ENCODE measurements at regions not wholly inside any gene's neighbourhood (a gene's known extent, or its start where the extent isn't known, plus 50 kb on each side); places are given as distances from the start of the nearest gene placed in this dataset.

GRCh38 chr3:25096536-25096935, 331.5 kb upstream of the RARB start (continued):
- TF ChIP-seq, protein P1, sequence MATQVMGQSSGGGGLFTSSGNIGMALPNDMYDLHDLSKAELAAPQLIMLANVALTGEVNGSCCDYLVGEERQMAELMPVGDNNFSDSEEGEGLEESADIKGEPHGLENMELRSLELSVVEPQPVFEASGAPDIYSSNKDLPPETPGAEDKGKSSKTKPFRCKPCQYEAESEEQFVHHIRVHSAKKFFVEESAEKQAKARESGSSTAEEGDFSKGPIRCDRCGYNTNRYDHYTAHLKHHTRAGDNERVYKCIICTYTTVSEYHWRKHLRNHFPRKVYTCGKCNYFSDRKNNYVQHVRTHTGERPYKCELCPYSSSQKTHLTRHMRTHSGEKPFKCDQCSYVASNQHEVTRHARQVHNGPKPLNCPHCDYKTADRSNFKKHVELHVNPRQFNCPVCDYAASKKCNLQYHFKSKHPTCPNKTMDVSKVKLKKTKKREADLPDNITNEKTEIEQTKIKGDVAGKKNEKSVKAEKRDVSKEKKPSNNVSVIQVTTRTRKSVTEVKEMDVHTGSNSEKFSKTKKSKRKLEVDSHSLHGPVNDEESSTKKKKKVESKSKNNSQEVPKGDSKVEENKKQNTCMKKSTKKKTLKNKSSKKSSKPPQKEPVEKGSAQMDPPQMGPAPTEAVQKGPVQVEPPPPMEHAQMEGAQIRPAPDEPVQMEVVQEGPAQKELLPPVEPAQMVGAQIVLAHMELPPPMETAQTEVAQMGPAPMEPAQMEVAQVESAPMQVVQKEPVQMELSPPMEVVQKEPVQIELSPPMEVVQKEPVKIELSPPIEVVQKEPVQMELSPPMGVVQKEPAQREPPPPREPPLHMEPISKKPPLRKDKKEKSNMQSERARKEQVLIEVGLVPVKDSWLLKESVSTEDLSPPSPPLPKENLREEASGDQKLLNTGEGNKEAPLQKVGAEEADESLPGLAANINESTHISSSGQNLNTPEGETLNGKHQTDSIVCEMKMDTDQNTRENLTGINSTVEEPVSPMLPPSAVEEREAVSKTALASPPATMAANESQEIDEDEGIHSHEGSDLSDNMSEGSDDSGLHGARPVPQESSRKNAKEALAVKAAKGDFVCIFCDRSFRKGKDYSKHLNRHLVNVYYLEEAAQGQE (IDR thresholded peaks at IDR 0.05; ENCODE audit: unreplicated experiment), result no peak
- no peak for TF ChIP-seq ZNF331 (CRISPR knock-in tag; IDR thresholded peaks at IDR 0.05; ENCODE audit: low read depth)
- no peak for TF ChIP-seq JUNB (IDR thresholded peaks at IDR 0.05; ENCODE audit: unreplicated experiment)
- no peak for TF ChIP-seq POLR2AphosphoS5 (IDR thresholded peaks at IDR 0.05; ENCODE audit: low read depth)

DNA sequence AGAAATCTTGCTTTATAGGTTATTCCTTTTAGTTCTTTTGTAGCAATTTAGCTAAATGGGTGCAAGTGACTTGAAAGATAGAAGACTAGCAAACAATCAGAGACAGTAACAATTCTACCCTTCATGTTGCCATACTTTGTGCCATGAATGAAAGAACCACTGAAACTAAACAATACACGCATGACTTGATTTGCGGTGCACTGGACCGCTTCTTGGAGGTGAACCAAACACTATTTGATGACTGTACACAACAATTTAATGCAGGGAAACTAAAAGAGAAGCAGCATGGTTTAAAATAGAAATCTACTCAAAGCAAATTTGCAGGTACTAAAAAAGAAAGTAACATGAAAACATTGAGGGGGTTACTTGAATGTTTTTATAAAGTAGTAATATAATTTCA, 331.0 kb upstream of the RARB start:
- Histone ChIP-seq H3K9me2 (ENCODE audit: insufficient read depth) (peaks cover 7% of the 10 kb centered on the region; the same call in 1 of the 2 replicates), H3K4me3 (no peak overlapping the region), H3K79me2 (replicated peaks; ENCODE audit: insufficient read depth) (no peaks in the 10 kb centered on the region), H3K27me3 (ENCODE audit: insufficient read depth) (no peaks in the 10 kb centered on the region), H3K4me1 (ENCODE audit: insufficient read depth) (peaks cover 17% of the 10 kb centered on the region; the same call in 1 of the 2 replicates), H3K27ac (ENCODE audit: low read depth) (no peak overlapping the region), H3K4me2 (no peak overlapping the region), H3K36me3 (ENCODE audit: insufficient read depth) (no peaks in the 10 kb centered on the region), H2AFZ (no peak overlapping the region), H4K20me1 (replicated peaks; ENCODE audit: insufficient read depth) (no peaks in the 10 kb centered on the region), H3F3A (replicated peaks; ENCODE audit: low read depth) (no peaks in the 10 kb centered on the region)
- ATAC-seq, result no peak
- H3K36me3 Mint-ChIP-seq (ENCODE audit: low read depth), result no peaks in the 10 kb centered on the region
- H3K9me3 Mint-ChIP-seq, result no peaks in the 10 kb centered on the region
- no peak overlapping the region for H3K27ac Mint-ChIP-seq
- no peak for DNase-seq (ENCODE audit: low spot score)
- H3K4me3 Mint-ChIP-seq, result no peak overlapping the region
- H3K27me3 Mint-ChIP-seq (ENCODE audit: insufficient read depth, low read depth, poor library complexity), result no peaks in the 10 kb centered on the region
- H3K4me1 Mint-ChIP-seq, result peaks cover 16% of the 10 kb centered on the region
- no peak for TF ChIP-seq CREB1 (CRISPR knock-in tag; IDR thresholded peaks at IDR 0.05; ENCODE audit: low read depth)
- no peak for TF ChIP-seq POLR2AphosphoS5 (IDR thresholded peaks at IDR 0.05; ENCODE audit: low read depth)
- TF ChIP-seq STAT1 (IDR thresholded peaks at IDR 0.05; ENCODE audit: unreplicated experiment), result no peak
- no peak for TF ChIP-seq EZH2phosphoT487 (IDR thresholded peaks at IDR 0.05; ENCODE audit: unreplicated experiment)
- TF ChIP-seq JUNB (IDR thresholded peaks at IDR 0.05; ENCODE audit: unreplicated experiment), result no peak
- no peak for TF ChIP-seq ZNF331 (CRISPR knock-in tag; IDR thresholded peaks at IDR 0.05; ENCODE audit: low read depth)
- no peak for TF ChIP-seq NANOG (IDR thresholded peaks at IDR 0.05; ENCODE audit: borderline replicate concordance)
- TF ChIP-seq, protein P1 (IDR thresholded peaks at IDR 0.05; ENCODE audit: unreplicated experiment), result no peak
- TF ChIP-seq, protein P2, sequence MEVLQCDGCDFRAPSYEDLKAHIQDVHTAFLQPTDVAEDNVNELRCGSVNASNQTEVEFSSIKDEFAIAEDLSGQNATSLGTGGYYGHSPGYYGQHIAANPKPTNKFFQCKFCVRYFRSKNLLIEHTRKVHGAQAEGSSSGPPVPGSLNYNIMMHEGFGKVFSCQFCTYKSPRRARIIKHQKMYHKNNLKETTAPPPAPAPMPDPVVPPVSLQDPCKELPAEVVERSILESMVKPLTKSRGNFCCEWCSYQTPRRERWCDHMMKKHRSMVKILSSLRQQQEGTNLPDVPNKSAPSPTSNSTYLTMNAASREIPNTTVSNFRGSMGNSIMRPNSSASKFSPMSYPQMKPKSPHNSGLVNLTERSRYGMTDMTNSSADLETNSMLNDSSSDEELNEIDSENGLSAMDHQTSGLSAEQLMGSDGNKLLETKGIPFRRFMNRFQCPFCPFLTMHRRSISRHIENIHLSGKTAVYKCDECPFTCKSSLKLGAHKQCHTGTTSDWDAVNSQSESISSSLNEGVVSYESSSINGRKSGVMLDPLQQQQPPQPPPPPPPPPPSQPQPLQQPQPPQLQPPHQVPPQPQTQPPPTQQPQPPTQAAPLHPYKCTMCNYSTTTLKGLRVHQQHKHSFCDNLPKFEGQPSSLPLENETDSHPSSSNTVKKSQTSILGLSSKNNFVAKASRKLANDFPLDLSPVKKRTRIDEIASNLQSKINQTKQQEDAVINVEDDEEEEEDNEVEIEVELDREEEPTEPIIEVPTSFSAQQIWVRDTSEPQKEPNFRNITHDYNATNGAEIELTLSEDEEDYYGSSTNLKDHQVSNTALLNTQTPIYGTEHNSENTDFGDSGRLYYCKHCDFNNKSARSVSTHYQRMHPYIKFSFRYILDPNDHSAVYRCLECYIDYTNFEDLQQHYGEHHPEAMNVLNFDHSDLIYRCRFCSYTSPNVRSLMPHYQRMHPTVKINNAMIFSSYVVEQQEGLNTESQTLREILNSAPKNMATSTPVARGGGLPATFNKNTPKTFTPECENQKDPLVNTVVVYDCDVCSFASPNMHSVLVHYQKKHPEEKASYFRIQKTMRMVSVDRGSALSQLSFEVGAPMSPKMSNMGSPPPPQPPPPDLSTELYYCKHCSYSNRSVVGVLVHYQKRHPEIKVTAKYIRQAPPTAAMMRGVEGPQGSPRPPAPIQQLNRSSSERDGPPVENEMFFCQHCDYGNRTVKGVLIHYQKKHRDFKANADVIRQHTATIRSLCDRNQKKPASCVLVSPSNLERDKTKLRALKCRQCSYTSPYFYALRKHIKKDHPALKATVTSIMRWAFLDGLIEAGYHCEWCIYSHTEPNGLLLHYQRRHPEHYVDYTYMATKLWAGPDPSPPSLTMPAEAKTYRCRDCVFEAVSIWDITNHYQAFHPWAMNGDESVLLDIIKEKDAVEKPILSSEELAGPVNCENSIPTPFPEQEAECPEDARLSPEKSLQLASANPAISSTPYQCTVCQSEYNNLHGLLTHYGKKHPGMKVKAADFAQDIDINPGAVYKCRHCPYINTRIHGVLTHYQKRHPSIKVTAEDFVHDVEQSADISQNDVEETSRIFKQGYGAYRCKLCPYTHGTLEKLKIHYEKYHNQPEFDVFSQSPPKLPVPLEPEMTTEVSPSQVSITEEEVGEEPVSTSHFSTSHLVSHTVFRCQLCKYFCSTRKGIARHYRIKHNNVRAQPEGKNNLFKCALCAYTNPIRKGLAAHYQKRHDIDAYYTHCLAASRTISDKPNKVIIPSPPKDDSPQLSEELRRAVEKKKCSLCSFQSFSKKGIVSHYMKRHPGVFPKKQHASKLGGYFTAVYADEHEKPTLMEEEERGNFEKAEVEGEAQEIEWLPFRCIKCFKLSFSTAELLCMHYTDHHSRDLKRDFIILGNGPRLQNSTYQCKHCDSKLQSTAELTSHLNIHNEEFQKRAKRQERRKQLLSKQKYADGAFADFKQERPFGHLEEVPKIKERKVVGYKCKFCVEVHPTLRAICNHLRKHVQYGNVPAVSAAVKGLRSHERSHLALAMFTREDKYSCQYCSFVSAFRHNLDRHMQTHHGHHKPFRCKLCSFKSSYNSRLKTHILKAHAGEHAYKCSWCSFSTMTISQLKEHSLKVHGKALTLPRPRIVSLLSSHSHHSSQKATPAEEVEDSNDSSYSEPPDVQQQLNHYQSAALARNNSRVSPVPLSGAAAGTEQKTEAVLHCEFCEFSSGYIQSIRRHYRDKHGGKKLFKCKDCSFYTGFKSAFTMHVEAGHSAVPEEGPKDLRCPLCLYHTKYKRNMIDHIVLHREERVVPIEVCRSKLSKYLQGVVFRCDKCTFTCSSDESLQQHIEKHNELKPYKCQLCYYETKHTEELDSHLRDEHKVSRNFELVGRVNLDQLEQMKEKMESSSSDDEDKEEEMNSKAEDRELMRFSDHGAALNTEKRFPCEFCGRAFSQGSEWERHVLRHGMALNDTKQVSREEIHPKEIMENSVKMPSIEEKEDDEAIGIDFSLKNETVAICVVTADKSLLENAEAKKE (CRISPR knock-in tag; IDR thresholded peaks at IDR 0.05), result no peak
- no peak for TF ChIP-seq ZNF114 (CRISPR knock-in tag; IDR thresholded peaks at IDR 0.05)
- no peak for TF ChIP-seq EZH2 (IDR thresholded peaks at IDR 0.05; ENCODE audit: low read depth, unreplicated experiment)
